NCI-H748 (cell line): ENCODE measurements at regions not wholly inside any gene's neighbourhood (a gene's known extent, or its start where the extent isn't known, plus 50 kb on each side); places are given as distances from the start of the nearest gene placed in this dataset.
A peak's percentile ranks its signal among the peaks of the same experiment; 100 is the strongest.
"Not testable (repeated sequence)": the region's sequence is repeated elsewhere in the genome, so short reads cannot be mapped to it uniquely, and the experiment has no call there.

Source experiments
- DNase-seq: peaks from one replicate; lab custom pipeline; 2025; ENCODE audit not compliant: unreplicated experiment; lab: John Stamatoyannopoulos, UW

- DNase-seq: no peak
Measured at GRCh38 chr5:89866410-89866809, 543.1 kb downstream of the CETN3 start.

GRCh38 chr5:89864941-89865340 is 544.6 kb downstream of the CETN3 start:
- no peak for DNase-seq

GRCh38 chr5:89857790-89858189 is 551.8 kb downstream of the CETN3 start:
- DNase-seq: no peak

GRCh38 chr5:89855417-89855816 is 554.1 kb downstream of the CETN3 start:
- no peak for DNase-seq

- DNase-seq: no peak
Measured at GRCh38 chr5:89851911-89852310, 557.6 kb downstream of the CETN3 start.

GRCh38 chr5:89850513-89850865 is 559.1 kb downstream of the CETN3 start:
- no peak for DNase-seq

- no peak for DNase-seq
Measured at GRCh38 chr5:89849830-89850512, 559.6 kb downstream of the CETN3 start.

- no peak for DNase-seq
Measured at GRCh38 chr5:89847743-89848142, 561.8 kb downstream of the CETN3 start.

- no peak for DNase-seq
Measured at GRCh38 chr5:89844548-89844947, 565.0 kb downstream of the CETN3 start.

- no peak for DNase-seq
Measured at GRCh38 chr5:89842531-89842930, 567.0 kb downstream of the CETN3 start.

GRCh38 chr5:89840906-89841305 is 568.6 kb downstream of the CETN3 start:
- no peak for DNase-seq

- no peak for DNase-seq
Measured at GRCh38 chr5:89830691-89831090, 578.9 kb downstream of the CETN3 start.

GRCh38 chr5:89827960-89828359 is 581.6 kb downstream of the CETN3 start:
- no peak for DNase-seq

GRCh38 chr5:89827359-89827758 is 582.2 kb downstream of the CETN3 start:
- DNase-seq: no peak

GRCh38 chr5:89826938-89827337 is 582.6 kb downstream of the CETN3 start:
- DNase-seq: no peak

GRCh38 chr5:89823046-89823445 is 586.5 kb downstream of the CETN3 start:
- no peak for DNase-seq

GRCh38 chr5:89817841-89818240 is 591.7 kb downstream of the CETN3 start:
- DNase-seq: peak; percentile 7

GRCh38 chr5:89816038-89816437 is 593.5 kb downstream of the CETN3 start:
- no peak for DNase-seq

- DNase-seq: peak; percentile 5
Measured at GRCh38 chr5:89800735-89801134, 608.8 kb downstream of the CETN3 start.

GRCh38 chr5:89794504-89794903 is 615.1 kb downstream of the CETN3 start:
- DNase-seq: not testable (repeated sequence)

GRCh38 chr5:89779734-89780133 is 629.8 kb downstream of the CETN3 start:
- DNase-seq: not testable (repeated sequence)

- no peak for DNase-seq
Measured at GRCh38 chr5:89777758-89778157, 631.8 kb downstream of the CETN3 start.

- no peak for DNase-seq
Measured at GRCh38 chr5:89769975-89770374, 639.6 kb downstream of the CETN3 start.
